HG03558 (cell line): ENCODE measurements at regions not wholly inside any gene's neighbourhood (a gene's known extent, or its start where the extent isn't known, plus 50 kb on each side); places are given as distances from the start of the nearest gene placed in this dataset.

Source experiments
- ATAC-seq: cut with Tn5 transposase; IDR thresholded peaks from one replicate; pipeline ENCODE4 v1.9.1; 2021; ENCODE audit warnings: moderate number of reproducible peaks; ENCODE audit not compliant: unreplicated experiment; ENCODE audit errors: extremely low read depth

DNA sequence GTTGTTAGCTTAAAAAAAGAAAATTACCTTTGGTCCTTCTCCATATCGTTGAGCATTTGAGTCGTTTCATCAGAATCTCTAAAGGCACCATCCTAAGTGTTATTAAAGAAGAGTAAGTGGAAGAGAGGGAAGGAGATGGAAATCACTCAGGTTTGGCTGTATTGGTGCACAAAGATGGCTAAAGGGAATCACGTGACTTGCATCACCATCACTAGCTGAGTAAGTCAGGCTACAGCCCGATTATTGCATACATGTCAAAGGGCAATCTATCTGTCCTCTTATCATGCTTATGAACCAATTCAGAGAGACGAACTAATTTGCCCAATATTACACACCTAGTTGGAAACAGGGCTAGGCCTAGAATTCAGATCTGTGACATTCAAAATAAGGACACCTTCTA lies 137.6 kb downstream of the CMPK2 start:
- no peak for ATAC-seq

- ATAC-seq = no peak
Measured at GRCh38 chr2:6730003-6730402, 135.7 kb downstream of the CMPK2 start.

DNA sequence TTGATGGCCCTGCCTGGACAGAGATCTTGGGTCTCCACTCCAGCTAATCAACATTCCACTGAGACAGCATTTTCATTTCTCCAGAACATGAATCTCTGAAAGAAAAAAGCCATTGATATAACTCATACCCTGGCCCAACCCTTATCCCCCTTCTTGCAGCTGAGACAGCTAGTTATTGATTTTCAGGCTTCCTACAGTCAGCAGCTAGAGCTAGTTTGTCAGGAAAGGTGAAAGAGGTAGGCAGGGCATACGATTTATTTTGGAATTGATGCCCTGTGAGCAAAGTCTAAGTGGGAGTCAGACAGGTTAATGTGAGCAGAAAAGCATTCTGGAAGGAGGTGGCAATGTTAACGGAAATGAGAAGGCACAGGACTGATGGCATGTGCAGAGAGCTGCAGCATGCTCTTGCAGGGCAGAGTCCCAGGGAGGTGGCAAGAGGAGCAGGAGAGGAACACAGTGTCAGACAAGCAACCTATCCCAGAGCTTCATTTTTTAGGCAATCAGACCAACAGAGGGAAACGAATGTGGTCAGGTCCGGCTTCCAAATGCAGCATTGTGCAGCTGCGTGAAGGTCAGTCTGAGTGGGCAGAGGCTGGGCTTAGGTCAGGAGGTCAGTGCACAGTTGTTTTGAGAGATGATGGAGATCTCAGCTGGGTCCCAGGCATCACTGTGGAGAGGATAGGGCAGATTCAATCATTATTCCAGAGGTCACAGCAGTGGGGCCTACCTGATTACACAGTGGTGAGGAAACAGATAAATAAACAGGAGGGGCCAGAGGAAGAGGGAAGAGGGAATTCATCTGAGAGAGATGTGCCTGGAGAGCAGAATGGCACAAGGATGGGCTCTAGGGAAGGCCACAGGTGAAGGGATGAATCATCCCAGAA lies 134.8 kb downstream of the CMPK2 start:
- no peak for ATAC-seq

DNA sequence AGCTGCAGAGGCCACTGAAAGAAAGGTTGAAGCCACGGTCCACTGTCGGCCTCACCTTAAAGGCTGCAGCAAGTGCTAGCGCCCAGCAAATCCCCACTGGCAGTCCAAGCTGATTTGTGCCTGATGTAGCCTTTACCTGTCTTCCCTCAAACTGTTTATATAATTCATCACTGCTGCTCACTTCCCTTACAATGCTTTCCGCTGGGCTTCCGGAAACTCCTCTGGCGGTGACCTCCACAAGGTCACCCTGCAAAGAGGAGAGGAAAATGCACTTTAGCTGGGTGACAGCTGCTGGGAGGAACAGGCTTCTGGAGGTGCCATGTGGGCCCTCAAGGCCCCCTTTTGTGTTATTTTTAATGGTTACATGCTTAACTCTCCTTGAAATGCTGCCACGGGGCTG lies 126.2 kb downstream of the CMPK2 start:
- no peak for ATAC-seq

DNA sequence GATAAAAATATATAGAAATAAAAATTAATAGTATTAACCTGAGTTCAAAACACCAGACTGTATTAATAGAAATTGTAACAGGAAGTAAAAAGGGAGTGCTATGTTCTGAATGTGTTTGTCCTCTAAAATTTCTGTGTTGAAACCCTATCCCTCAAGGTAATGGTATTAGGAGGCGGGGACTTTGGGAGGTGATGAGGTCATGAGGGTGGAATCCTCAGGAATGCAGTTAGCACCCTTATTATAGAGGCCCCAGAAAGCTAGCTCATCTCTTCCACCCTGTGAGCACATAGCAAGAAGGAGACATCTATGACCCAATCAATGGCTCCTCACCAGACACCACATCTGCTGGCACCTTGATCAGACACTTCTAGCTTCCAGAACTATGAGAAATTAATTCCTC lies 124.5 kb downstream of the CMPK2 start:
- ATAC-seq = no peak

GRCh38 chr2:6744038-6744437 lies 121.7 kb downstream of the CMPK2 start:
- ATAC-seq = no peak

DNA sequence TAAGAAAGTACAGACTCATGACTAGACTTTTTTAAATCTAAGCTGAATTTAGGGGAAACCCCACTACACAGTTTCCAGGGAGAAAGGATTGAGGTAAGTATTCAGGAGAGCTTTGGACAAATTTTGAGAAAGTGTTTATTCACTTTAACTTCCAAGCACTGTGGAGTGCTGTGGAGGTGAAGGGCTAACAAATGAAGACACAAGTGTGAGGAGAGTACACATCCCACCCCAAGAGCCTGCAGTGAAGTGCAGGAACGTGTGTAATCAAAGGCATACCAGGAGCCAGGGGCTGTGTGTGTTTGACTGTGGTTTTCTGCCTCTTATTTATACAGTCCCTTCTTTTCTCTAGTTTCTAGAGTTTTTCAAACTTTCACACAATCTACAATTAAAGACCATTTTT lies 118.3 kb downstream of the CMPK2 start:
- ATAC-seq = no peak

DNA sequence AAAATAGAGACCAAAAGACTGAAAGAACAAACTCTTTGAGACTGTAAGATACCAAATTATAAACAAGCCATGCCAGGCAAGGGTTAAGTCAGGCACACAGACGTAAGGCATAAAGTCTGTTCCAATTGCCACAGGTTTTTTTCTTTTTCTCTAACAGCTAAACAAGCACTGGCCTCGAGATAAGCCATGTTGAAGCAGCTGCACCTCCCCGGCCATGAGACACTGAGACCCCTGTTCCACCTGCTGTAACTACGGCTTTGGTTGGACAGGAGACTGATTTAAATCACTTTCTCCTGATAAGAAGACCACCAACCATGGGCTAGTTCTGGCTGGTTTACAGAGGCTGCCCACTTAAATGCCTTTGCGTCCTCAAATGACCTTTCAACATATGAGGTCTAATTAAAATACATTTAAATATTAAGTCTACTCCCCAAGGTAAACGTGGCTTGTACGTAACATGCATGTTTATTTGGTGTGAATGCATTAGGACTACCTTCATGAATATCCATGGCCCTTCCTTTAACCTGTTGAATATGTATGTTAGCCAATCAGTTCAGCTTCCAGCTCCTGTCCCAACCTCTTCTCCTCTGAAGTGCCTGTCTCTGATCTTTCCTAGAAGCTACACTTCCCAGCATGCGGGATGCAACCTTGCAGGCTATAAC lies 117.2 kb downstream of the CMPK2 start:
- no peak for ATAC-seq

GRCh38 chr2:6749962-6750361 lies 115.7 kb downstream of the CMPK2 start:
- ATAC-seq = no peak

- no peak for ATAC-seq
Measured at GRCh38 chr2:6750411-6751158, 115.1 kb downstream of the CMPK2 start.

GRCh38 chr2:6754419-6754818 lies 111.3 kb downstream of the CMPK2 start:
- no peak for ATAC-seq

- ATAC-seq = no peak
Measured at GRCh38 chr2:6755456-6755855, 110.3 kb downstream of the CMPK2 start.

DNA sequence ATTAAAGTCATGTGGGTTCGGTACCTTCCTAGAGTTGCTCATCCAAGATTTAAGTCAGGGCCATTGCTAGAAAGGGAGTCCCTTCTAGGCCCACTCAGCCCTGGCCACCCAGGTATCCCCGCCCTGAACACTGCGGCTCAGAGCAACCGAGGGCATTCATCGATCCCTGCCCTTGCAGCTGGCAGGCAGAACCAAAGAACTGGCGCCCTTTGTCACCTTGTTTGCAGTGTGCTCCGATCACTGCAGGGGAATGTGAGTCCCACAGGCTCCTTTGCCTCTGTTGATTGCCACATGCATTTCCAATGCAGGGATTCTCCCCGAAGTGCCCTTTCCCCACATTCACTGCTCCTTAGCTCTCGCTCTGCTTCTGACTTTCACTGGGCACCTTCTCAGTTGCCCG lies 108.5 kb downstream of the CMPK2 start:
- ATAC-seq = no peak

DNA sequence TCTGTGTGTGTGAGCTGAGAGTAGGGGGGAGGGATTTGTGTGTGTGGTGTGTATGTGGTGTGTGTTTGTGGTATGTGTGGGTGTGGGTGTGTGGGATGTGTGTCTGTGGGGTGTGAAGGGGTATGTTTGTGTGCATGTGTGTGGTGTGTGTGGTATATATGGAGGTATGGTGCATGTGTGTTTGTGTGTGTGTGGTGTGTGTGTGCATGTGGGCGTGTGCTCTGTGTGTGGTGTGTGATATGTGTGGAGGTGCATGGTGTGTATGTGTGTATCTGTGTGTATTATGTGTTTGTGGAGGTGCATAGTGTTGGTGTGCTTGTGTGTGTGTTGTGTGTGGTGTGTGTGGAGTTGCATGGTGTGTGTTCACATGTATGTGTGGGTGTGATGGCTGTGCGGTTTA lies 106.0 kb downstream of the CMPK2 start:
- ATAC-seq = no peak

DNA sequence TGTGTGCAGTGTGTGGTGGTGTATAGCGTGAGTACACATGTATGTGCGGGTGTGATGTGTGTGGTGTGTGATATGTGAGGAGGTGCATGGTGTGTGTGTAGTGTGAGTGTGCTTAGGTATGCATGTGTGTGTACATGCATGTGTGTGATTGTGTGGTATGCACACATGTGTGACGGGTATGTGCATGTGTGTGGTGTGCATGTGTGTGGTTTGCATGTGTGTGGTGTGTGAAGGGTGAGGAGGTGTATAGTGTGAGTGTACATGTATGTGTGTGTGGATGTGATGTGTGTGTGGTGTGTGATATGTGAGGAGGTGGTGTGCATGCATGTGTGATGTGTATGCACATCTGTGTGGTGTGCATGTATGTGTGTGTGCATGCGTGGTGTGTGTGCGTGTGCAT lies 105.6 kb downstream of the CMPK2 start:
- no peak for ATAC-seq

DNA sequence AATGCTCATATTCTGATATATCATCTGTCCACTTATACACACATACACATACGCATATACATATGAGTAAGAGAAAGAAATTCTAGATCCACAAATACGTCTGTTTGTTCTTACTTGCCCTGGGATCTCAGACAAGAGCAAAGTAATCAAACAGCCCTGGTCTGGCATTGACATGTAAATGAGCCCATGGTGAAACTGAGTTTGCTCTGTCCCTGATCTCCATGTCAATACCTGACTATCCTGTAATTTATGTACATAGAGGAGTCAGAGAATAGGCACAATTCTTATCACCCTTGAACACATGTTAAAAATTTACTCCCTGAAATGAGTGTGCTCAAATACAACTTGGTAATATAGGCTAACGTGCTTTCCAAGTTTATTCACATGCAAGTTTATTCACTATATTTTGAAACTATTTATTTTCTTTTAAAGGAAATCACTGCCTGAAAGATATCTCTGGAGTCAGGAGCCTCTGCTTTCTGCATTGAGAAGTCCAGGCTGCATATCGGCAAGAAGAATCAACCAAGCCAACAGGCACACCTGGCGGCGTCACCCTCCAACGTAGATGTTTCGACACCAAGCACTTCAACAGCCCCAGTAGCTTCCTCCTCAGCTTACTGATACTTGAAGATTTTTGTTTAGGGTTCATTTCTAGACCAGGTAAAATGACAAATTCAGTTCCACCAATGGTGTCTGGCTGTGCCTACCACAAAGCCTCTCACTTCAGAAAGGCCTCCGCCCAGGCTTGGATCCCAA lies 100.6 kb downstream of the CMPK2 start:
- ATAC-seq = no peak

DNA sequence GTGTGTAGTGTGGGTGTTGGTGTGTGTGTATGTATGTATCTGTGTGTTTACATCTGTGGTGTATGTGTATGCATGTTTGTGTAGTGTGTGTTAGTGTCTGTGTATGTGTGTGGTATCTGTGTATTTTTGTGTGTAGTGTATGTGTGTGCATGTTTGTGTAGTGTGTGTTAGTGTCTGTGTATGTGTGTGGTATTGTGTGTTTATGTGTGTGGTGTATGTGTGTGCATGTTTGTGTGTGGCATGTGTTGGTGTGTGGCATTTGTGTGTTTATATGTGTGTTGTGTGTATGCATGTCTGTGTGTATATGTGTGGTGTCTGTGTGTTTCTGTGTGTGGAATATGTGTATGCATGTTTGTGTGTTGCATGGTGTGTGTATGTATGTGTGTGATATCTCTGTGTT lies 96.4 kb downstream of the CMPK2 start:
- no peak for ATAC-seq

- no peak for ATAC-seq
Measured at GRCh38 chr2:6770006-6770405, 95.7 kb downstream of the CMPK2 start.

GRCh38 chr2:6771634-6772611 lies 93.8 kb downstream of the CMPK2 start:
- no peak for ATAC-seq
